GM18505 (cell line): ENCODE measurements at regions not wholly inside any gene's neighbourhood (a gene's known extent, or its start where the extent isn't known, plus 50 kb on each side); places are given as distances from the start of the nearest gene placed in this dataset.

Source experiments
- ATAC-seq: cut with Tn5 transposase; IDR thresholded peaks from one replicate; pipeline ENCODE4 v1.9.1; 2021; ENCODE audit not compliant: unreplicated experiment
- POLR2A ChIP-seq: IDR thresholded peaks from 4 replicates; pipeline ENCODE4 v1.6.1; 2011; ENCODE audit warnings: borderline replicate concordance; ENCODE audit not compliant: insufficient read depth, insufficient read length; ENCODE audit errors: extremely low read depth

DNA sequence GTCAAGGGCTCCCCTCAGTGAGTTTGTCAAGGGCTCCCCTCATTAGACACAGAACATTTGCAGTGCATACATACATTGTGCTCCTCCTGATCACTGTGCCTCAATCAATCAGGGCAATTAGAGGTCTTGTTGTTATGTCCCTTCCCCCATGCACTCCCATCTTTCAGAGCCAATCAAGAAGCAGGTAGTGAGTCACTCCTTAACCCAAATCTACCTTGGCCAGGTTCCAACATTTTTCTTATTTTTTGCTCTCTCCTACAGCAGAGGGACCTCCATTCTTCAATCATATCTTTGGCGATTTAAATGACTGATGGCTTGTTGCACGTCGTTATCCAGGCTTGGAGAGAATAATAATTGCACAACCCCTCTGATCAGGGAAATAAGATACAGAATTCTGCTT is 409.9 kb upstream of the SPTLC3 start:
- ATAC-seq, result no peak
- no peak for TF ChIP-seq POLR2A

DNA sequence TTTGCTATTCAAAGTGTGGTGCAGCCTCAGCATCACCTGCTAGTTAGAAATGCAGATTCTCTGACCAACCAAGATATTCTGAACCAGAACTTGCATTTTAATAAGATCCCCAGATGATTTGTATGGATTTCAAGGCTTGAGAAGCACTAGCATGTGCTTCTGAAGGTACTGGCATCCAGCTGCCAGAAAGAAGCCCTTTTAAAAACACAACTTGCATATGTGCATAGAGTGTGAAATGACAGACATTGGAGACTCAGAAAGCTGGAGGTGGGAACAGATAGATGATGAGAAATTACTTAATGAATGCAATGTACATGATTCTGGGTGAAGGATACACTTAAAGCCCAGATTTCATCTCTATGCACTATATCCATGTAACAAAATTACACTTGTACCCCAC is 409.3 kb upstream of the SPTLC3 start:
- no peak for ATAC-seq
- no peak for TF ChIP-seq POLR2A

DNA sequence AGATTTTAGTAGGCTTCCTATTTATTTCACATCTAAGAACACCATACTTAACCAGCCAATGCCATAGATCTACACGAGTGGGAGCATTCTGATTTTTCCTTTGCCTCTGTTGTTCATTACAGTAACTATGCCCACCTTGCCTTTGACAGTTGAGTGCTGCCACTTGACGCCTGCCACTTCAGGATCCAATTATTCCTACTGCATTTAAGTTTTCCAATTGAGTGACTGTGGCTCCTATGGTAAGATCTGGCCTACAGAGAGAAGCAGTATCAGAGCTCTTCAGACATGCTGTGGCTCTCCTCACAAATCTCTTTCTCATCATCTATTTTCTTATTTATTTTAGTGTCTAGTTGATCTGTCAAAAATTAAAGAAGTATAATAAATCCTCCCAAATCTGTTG is 403.0 kb upstream of the SPTLC3 start:
- TF ChIP-seq POLR2A, result no peak
- ATAC-seq, result no peak

DNA sequence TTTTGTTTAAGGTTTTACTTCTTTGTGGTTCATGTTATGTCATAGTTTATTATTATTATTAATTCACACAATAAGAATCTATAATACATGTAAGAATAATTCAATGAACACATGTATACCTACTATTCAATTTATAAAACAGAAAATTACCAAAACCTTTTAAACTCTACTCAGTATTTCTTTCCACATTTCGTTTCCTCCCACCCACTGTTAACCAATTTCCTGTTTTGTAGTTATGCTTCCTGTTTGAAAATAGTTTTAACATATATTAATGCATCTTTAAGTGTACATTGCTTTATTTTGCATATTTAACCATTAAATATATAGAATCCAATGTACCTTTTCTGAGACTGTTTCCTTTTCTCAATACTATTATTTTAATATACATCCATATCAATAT is 397.9 kb upstream of the SPTLC3 start:
- no peak for TF ChIP-seq POLR2A
- no peak for ATAC-seq

DNA sequence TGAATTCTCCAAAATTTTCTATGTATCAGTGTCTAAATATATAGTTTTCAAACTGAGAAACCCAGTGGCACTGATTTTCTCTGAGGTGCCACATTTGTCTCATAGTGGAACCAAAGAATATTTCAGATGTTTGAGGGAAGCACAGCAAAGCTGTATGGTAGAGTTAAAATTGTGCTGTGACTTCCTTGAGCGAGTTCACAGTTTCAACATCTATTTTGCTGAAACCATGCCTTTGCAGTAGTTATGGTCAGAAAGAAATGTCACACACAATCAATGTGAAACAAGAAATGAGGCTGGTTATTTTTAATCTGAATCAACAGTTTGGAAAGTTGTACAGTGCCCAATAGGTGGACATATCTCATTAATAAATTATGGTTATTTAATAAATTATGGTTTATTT is 394.0 kb upstream of the SPTLC3 start:
- ATAC-seq, result no peak
- no peak for TF ChIP-seq POLR2A

DNA sequence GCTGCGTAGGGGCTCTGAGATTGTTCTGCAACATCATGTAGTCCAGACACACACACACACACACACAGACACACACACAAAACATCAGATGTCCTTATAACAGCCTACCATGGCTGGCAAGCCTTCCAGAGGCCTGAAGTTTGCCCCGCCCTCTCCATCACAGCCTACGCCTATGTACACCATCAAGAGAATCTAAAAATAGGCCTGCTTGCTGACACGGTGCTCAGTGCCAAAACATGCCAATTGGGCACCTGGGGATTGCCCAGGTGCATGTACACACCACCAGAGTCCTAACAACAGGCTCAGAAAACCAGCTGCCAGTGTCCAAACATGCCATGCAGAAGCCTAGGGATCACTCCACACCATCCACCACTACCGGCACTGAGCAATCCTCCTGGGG is 391.7 kb upstream of the SPTLC3 start:
- no peak for ATAC-seq
- TF ChIP-seq POLR2A, result no peak

DNA sequence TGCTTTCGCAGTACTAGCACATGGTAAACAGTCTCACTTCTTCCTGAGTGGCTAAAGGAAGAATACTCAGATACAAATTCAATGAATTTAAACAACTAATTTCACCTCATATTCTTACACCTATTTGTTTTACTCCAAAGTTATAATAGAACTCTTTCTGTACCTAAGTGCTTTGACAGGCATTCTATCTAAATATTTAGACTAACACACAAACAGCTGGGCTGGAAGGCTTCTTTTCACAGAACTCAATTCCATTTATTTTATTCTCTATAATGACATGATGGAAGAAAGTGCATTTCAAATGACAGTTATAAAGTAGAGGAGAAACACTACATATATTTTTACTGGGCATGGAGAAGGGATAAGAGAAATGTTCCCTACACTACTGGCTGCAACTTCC is 384.9 kb upstream of the SPTLC3 start:
- no peak for ATAC-seq
- TF ChIP-seq POLR2A, result no peak

DNA sequence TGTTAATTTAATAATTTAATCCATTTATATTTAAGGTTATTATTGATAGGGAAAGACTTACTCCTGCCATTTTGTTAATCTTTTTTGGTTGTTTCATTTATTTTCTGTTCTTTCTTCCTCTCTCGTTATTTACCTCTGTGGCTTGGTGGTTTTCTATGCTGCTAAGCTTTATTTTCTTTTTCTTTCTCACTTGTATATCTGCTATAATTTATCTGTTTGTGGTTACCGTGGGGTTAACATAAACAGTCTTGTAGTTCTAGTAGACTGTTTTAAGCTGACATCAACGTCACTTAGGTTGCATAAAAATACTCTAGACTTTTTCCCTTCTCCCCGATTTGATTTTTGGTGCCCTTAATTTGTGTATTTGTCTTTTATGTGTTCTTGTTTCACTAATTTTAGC is 381.3 kb upstream of the SPTLC3 start:
- no peak for ATAC-seq
- no peak for TF ChIP-seq POLR2A

DNA sequence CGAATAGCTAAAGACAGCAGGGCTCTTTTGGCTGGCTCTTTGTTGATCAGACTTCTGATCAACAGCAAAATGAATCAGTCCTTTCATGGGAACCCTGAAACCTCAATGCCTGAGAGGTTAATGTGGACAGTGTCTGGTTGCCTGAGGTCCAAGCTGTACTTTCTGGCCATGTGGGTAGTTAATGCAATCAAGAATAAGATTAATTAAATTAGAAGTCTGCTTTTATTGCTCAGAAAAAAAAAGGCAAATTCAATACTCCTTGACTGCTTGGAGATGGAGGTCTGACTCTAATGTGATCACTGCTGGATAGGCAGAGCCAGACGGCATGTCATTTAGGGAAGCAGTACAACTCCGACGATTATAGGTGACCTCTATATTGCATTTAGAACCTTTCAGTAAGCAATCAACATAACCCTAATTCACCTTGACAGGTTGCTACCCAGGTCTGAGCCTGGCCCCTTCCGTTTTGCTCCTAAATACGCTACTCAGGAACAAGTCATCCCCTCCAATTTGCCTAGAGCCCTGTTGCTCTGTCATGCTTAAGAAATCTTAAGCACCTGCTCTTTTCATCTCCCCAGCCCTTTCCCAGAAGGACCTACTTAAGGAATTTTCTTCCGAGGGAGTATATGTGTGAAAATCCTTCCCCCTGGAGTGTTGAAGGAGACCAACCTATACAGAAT is 370.0 kb upstream of the SPTLC3 start:
- no peak for TF ChIP-seq POLR2A
- no peak for ATAC-seq

DNA sequence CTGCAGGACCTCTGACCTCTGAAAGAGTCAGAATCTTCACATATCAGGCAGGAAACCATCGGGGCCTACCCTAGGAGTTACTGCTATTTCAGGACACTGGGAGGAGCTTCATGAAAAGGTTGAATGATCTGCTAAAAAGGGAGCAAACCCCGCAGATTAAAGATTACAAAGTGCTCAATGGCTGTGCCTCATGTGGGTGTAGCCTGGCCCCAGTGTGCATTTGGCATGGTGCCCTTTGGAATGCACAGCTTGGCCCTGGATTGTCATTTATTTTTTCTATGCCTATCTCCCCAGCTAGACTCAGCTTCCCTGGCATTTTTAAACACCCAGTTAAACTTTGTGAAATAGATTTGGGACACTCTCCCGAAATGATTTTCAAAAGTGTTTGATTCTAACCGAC is 368.5 kb upstream of the SPTLC3 start:
- no peak for ATAC-seq
- no peak for TF ChIP-seq POLR2A

DNA sequence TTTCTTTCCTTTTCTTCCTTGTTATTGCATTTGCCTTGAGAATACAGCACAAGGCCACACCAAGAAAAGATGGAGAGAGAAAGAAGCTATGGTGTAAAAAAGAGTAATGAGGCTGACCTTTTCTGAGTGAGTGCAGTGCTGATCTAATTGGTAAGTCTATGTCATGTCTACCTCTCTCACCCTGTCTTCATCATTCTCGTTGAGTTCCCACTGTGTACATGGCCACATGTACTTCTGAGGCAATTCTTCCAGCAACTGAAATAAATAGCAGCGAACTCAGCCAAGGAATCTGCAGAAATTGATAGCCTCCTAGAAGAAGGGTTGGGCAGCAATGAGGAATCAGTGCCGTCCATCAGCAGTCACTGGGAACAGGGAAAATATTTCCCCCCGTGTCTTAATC is 367.2 kb upstream of the SPTLC3 start:
- no peak for ATAC-seq
- no peak for TF ChIP-seq POLR2A

DNA sequence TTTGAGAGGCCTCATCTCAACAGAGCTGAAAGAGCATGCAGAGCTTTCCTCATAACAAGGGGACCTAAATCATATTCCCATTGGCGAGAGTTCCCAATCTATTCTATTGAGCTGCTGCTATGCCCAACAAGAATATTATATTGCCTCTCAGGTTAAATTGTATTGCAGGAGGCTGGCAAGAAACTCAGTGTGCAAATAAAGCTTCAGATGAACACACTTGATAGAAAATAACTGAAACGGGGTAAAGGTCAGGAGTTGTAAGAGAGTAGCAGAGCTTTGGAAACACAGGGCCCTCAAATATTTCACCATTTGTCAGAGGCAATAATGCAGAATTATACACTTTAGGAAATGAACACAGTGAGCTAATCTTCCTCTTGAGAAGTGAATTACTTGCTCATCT is 364.3 kb upstream of the SPTLC3 start:
- no peak for TF ChIP-seq POLR2A
- ATAC-seq, result no peak

DNA sequence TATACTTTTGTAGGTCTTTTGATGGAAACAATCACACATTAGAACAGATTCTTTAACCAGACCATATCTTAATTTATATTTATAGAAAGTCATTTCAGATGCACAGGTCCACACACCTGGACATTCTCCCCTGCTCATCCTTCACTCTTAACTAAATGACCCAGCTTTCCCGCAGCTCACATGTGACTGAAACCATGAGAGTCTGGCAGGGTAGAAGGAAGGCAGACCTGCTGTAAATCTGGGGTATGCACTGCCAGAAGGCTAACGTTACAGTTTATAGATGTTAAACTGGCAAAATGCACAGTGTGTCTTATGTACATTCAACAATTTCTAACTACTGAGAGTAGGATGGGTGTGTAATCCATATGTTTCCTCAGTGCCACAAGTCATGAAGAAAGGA is 359.5 kb upstream of the SPTLC3 start:
- TF ChIP-seq POLR2A, result no peak

DNA sequence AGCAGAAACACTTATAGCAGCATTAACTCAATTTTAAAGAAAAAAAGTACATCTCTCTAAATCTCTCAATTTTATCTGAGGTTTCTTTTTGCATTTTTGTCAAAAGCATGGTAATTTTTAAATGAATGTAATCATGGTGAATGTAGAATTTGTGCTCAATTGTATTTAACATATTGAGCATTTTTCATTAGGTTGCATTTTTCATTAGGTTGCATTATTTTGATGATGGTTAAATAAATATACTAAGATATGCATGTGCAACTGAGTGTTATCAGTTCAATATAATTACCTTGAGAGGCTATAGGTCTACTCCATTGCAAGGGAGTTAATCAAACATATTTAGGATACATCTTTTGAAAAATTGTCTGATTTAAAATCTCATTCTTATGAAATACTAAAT is 355.1 kb upstream of the SPTLC3 start:
- no peak for ATAC-seq
- no peak for TF ChIP-seq POLR2A

More for the DNA sequence above, 359.5 kb upstream of the SPTLC3 start:
- no peak for ATAC-seq

DNA sequence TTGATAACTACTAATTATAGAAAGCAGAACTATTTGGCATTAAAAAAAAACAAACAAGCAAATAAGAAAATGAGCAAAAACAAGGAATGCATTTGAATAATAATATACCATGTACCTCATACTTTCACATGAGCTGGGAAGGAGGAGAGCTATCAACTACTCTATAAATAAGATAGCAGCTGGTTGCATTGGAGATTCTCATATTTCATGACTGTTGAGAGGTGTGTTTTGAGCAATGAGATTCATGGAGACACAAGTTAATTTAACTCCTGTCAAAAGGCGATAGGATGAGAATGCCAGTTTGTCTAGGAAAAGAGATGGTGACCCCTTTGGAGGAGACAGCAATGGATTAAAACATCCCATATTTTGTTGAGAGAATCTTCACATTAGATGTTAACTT is 348.8 kb upstream of the SPTLC3 start:
- no peak for TF ChIP-seq POLR2A
- no peak for ATAC-seq
